HG03045 (cell line): ENCODE measurements at regions not wholly inside any gene's neighbourhood (a gene's known extent, or its start where the extent isn't known, plus 50 kb on each side); places are given as distances from the start of the nearest gene placed in this dataset.

Source experiments
- ATAC-seq: cut with Tn5 transposase; IDR thresholded peaks from one replicate; pipeline ENCODE4 v1.9.1; 2021; ENCODE audit warnings: mild to moderate bottlenecking, moderate library complexity; ENCODE audit not compliant: unreplicated experiment

DNA sequence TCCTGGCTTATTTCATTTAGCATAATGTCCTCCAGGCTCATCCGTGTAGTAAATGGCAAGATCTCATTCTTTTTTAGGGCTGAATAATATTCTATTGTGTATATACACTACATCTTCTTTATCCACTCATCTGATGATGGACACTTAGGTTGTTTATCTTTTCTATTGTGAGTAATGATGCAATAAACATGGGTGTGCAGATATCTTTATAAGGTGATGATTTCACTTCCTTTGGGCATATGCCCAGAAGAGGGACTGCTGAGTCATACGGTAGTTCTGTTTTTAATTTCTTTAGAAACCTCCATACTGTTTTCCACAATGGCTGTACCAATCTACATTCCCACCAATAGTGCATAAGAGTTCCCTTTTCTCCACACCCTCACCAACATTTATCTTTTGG is 317.6 kb upstream of the CNKSR2 start:
- no peak for ATAC-seq

- no peak for ATAC-seq
Observed at GRCh38 chrX:21047034-21047455, 327.2 kb upstream of the CNKSR2 start.

DNA sequence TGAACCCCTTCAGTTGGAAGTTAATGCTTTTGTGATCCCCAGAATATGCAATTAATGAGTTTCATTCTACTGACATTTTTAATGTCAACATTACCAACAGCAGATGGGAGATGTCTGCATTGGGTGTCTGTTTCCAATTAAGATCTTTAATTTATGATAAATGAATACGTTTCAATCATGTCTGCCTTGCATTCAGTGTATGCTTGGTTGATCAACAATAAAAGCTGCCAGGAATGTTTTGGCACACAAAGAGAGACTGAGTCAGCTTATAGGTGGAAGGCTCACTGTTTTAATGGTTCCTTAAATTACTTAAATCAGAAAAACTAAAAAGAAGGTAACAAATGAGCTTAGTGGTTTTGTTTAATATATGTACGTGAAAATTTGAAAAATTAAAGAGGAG is 359.9 kb upstream of the CNKSR2 start:
- no peak for ATAC-seq

- ATAC-seq: no peak
Observed at GRCh38 chrX:21004835-21005234, 369.4 kb upstream of the CNKSR2 start.

DNA sequence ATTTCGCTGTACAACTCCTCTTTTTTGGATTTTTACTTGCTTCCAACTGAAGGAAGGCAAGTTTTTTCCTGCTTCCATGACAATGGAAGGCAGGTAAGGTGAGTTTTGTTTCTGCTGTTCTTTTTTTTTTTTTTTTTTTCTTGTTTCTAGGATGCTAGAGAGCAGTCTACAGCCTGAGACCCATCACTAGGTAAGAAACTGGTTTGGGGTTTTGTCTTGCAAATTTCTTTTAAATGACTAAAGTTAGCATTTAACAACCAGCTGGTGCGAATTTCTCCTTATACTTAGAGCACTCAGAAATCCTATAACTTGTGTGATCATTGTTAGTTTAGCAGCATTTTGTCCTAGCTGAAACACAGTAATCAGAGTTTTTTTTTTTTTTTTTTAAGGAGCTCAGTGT is 378.4 kb upstream of the CNKSR2 start:
- ATAC-seq: no peak

DNA sequence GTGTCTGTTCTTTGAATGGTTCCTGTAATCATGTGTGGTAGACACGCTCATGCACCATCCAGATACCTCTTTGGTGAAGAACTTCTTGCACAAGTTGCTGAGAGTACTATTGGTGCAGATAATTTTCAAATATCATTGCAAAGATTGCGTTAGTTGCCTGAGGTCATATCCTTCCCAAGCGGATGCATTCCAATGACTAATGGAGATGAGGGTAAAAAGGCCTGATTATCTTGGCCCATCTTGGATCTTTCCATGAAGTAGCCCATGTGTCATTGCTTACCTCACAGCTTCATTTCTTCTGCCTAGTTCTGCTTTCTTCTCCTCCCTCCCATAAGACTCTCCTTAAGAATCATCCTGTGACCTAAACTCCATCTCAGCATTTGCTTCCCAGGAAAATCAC is 384.9 kb upstream of the CNKSR2 start:
- ATAC-seq: no peak

DNA sequence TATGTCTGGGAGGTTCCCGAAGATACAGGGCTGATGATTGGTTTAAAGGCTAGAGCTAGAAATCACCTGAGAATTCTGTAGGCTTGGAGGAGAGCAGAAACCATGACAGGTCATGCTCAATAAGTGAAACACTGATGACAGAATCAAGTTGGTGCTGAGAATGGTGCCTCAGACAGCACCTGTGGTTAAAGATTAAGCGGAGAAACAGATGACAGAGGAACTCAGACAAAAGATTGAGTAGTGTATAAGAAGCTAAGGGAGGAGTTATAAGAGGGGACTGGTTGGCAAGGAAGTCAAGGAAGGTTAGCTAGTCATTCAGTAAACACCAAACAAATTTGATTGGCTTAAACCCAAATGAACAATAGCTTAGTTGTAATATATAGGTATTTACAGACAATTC is 385.4 kb upstream of the CNKSR2 start:
- no peak for ATAC-seq

DNA sequence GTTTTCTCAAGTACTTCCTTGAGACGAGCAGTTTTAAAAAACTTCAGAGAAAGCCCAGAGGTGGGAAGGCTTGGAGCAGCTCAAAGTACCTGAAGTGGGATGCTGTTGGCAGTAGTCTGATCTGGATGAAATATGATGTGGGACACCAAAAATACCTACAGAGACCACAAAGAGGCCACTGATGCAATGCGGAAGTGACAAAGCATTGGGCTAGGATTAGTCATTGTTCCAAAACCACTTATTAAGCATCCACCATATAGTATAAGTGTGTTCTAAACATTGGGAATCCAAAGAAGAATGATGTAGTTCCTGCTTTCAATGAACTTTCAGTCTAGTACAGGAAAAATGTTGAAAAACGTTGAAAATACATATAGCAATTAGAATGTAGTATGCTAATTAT is 386.1 kb upstream of the CNKSR2 start:
- no peak for ATAC-seq

- ATAC-seq: no peak
Observed at GRCh38 chrX:20980426-20980825, 393.8 kb upstream of the CNKSR2 start.

DNA sequence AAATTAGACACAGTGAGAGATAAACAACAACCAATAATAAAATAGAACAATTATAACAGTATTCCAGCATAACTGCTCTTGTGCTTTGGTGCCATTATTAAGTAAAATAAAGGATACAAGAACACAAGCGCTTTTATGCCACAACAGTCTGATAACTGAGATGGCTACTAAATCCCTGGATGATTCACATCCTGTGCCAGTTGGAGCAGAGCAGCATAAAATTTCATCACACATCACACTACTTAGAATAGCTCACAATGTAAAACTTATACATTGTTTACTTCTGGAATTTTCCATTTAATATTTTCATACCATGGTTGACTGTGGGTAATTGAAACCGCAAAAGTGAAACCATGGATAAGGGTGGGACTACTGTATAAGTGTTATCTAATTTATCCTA is 399.9 kb upstream of the CNKSR2 start:
- no peak for ATAC-seq

DNA sequence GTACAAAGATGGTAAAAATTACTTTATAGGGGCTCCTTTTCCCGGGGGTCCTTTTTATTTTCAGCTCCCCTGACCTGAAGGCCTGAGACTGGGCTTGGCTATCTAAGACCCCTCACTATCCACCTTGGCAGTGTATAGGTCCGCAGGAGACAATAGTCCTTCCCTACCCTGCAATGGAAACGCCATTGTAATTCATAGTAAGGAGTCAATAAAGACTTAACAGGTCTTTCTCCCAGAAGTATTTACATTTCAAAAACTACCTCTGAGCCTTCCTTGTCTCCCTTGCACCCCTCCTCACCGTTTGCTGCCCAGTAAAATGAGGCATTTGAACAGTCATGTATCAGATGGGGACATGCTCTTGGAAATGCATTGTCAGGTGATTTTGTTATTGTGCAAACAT is 401.2 kb upstream of the CNKSR2 start:
- ATAC-seq: no peak

GRCh38 chrX:20971250-20971649 is 403.0 kb upstream of the CNKSR2 start:
- no peak for ATAC-seq

DNA sequence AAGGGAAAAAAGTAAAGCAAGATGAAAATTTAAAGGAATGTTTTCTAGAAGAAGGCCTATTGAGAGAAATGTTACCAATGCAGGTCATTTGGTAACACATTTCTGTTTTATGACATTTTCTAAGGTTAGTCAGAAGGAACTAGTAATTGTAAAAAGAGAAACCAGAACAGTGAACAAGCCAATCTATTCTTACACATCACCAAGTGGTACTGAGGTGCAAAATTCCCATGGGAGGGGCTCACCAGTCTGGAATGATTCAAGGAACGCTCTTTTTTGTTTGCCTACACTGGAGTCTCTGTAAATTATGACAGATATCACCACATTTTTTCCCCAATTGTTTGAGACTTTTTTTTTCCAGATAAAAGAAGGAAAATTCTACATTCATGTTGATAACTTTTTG is 404.7 kb upstream of the CNKSR2 start:
- ATAC-seq: no peak

GRCh38 chrX:20968996-20969395 is 405.2 kb upstream of the CNKSR2 start:
- no peak for ATAC-seq

DNA sequence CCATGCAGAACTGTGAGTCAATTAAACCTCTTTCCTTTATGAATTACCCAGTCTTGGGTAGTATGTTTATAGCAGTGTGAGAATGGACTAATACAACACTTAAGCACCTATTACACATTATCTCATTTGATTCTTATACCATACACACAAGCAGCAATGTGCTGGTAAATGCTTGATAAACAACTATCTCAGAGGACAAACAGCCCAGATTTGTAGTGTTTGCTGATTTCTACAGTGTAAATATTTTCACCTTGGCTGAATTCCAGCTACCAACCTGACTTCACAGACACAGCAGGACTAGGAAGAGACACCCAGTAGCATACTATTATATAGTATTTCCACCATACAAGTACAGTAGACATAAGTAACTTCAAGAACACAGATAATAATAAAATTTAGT is 406.5 kb upstream of the CNKSR2 start:
- no peak for ATAC-seq

DNA sequence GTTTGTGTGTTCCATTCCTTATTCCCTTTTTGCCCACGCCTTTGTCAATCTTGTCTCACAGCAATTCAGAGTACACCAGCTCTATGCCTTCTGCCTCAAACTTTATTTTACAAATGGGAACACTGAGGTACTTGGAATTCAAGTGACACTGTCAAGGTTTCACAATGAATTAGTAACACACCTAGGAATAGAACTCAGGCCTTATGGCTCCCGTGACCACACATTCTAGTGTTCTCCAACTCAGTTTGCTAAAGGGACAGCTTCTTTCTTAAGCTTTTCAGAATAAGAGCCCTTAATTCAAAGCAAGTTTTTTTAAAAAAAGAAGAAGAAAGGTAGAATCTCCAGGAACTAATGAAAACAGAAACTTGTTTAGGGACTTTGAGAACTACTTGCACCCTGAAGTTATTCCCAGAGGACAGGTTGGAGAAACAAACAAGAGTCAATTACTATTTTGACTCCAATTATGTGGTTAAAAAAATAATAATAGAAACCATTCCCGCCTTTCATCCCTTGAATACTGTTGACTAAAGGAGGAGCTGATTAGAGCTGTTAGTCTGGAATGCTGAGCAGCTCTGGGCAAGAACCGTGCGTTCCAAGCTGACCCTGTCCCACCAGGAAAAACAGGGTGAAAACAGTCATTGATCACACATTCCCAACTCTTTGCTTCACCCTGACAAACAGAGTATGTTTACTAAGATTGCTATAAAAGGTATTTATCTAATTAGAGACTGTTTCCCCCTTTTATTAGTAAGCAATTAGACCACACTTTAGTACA is 408.8 kb upstream of the CNKSR2 start:
- ATAC-seq: no peak

GRCh38 chrX:20954014-20954413 is 420.2 kb upstream of the CNKSR2 start:
- no peak for ATAC-seq

GRCh38 chrX:20952180-20952579 is 422.0 kb upstream of the CNKSR2 start:
- no peak for ATAC-seq

- ATAC-seq: no peak
Observed at GRCh38 chrX:20951016-20951810, 423.0 kb upstream of the CNKSR2 start.

GRCh38 chrX:20947411-20947912 is 426.8 kb upstream of the CNKSR2 start:
- ATAC-seq: no peak

DNA sequence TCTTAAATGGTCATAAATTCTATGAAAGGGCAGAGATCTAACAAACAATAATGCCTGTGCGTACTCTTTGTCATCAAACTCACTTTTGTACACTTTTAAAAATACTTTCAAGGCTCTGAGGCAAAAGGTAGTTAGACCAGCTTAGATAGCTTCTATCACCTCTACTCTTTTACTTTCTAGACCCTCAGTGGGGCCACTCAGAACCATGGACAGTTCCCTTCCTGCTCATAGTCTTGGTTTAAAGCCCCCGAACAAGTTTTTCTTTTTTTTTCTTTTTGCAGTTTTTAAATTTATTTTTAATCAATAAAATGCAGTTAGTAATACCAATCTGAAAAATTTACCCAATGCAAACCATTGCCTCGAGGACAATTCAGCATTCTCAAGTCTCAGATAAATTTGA is 460.5 kb upstream of the CNKSR2 start:
- no peak for ATAC-seq

DNA sequence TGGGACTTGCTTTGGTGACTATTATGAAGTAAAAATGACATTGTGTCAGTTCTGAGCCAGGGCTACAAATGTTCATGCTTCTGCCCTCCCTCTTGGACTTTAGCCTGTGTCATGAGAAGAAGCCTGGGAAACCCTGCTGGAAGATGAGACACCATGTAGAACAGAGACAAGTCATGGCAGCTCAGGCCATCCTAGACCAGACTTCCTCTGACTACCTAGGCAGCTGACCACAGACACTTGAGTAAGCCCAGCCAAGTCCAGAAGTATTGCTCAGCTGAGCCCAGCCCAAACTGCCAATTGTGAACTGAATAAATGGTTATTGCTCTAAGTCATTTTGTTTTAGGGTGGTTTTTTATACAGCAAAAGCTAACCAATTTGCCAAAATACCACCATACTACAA is 467.6 kb upstream of the CNKSR2 start:
- no peak for ATAC-seq
